GM10266 (cell line): ENCODE measurements at regions not wholly inside any gene's neighbourhood (a gene's known extent, or its start where the extent isn't known, plus 50 kb on each side); places are given as distances from the start of the nearest gene placed in this dataset.

Source experiments
- DNase-seq: peaks from one replicate; pipeline ENCODE4 v3.0.0; 2012; ENCODE audit errors: extremely low spot score
- CTCF ChIP-seq: IDR thresholded peaks from 2 replicates; pipeline ENCODE4 v1.5.1; 2012; ENCODE audit warnings: mild to moderate bottlenecking, low read depth; ENCODE audit not compliant: control insufficient read depth, insufficient read depth; ENCODE audit errors: missing control alignments

- TF ChIP-seq CTCF, result no peak
- DNase-seq, result no peak
Observed at GRCh38 chr17:77321649-77322513, 181.1 kb downstream of the SEC14L1 start.

- DNase-seq, result no peak
- no peak for TF ChIP-seq CTCF
Observed at GRCh38 chr17:77322514-77323412, 182.0 kb downstream of the SEC14L1 start.

- no peak for TF ChIP-seq CTCF
- DNase-seq, result no peak
Observed at GRCh38 chr17:77323413-77324171, 182.8 kb downstream of the SEC14L1 start.

- no peak for DNase-seq
- TF ChIP-seq CTCF, result no peak
Observed at GRCh38 chr17:77324227-77324626, 183.5 kb downstream of the SEC14L1 start.

- TF ChIP-seq CTCF, result no peak
- no peak for DNase-seq
Observed at GRCh38 chr17:77325577-77326075, 184.9 kb downstream of the SEC14L1 start.

GRCh38 chr17:77326076-77326591, 185.4 kb downstream of the SEC14L1 start:
- no peak for DNase-seq
- TF ChIP-seq CTCF, result no peak
